Endothelial cell of umbilical vein (primary cell): ENCODE measurements at regions not wholly inside any gene's neighbourhood (a gene's known extent, or its start where the extent isn't known, plus 50 kb on each side); places are given as distances from the start of the nearest gene placed in this dataset.

Experiments
- CTCF ChIP-seq, 2 donors: IDR thresholded peaks; 1 replicate in 1 of 2; 2 replicates in 1 of 2; pipeline ENCODE4 v1.5.1; 2011; ENCODE audit warnings: low read length in 2 of 2, mild to moderate bottlenecking in 2 of 2, moderate library complexity in 2 of 2, control low read depth in 1 of 2, inconsistent platforms in 1 of 2, low read depth in 1 of 2; ENCODE audit not compliant: insufficient read depth in 1 of 2; ENCODE audit errors: extremely low read depth in 1 of 2
- EZH2 ChIP-seq: IDR thresholded peaks from 2 replicates; pipeline ENCODE4 v1.6.1; 2012; ENCODE audit warnings: borderline replicate concordance, low read depth, mild to moderate bottlenecking, moderate library complexity, low read length, inconsistent platforms; ENCODE audit not compliant: severe bottlenecking
- GATA2 ChIP-seq: IDR thresholded peaks from 2 replicates; pipeline ENCODE4 v1.7.0; 2011; ENCODE audit warnings: low read depth, mild to moderate bottlenecking, moderate library complexity, mixed read lengths, low read length; ENCODE audit not compliant: insufficient read length, insufficient read depth
- JUN ChIP-seq: IDR thresholded peaks from 2 replicates; pipeline ENCODE4 v1.6.1; 2011; ENCODE audit warnings: borderline replicate concordance, low read depth; ENCODE audit not compliant: insufficient read length, insufficient read depth
- MAX ChIP-seq: IDR thresholded peaks from 2 replicates; pipeline ENCODE4 v1.6.1; 2011; ENCODE audit not compliant: insufficient read depth, insufficient read length
- POLR2A ChIP-seq: IDR thresholded peaks from 2 replicates; pipeline ENCODE4 v1.6.1; 2012; ENCODE audit warnings: low read depth, mild to moderate bottlenecking, control low read depth, low read length
- POLR2AphosphoS5 ChIP-seq: IDR thresholded peaks from 2 replicates; pipeline ENCODE4 v1.6.1; 2012; ENCODE audit warnings: low read depth, mild to moderate bottlenecking, control low read depth, low read length, moderate library complexity; ENCODE audit not compliant: insufficient read depth

DNA sequence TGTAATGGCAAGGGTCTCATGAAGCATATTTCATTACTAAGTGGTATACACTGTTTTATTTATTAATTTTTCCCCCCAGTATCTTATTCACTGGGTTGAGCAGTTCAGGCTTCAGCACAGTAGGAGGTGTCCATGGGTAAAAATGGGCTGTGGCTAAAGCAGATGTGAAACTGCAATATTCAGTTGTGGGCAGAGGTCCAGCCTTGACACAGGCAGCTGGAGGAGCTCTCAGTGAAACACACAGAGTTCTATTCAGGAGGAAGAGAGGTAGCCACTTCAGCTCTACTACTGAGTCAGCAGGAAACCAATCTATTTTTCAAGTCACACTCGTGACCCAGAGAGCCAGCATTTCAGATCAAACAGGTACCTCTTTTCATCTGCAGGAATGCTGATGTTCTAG is 418.3 kb downstream of the CDH10 start:
- TF ChIP-seq EZH2 (no peak), CTCF (IDR thresholded peaks at IDR 0.05; ENCODE audit: extremely low read depth in 1 of 2, insufficient read depth in 1 of 2, low read depth in 1 of 2, low read length in 2 of 2) (no peak), POLR2A (no peak), GATA2 (no peak), POLR2AphosphoS5 (no peak), JUN (no peak), MAX (no peak)
